Loucy (cell line): ENCODE measurements at regions not wholly inside any gene's neighbourhood (a gene's known extent, or its start where the extent isn't known, plus 50 kb on each side); places are given as distances from the start of the nearest gene placed in this dataset.

ENCODE experiments used
- H2AFZ ChIP-seq: fragments of 200-600 bp; sonication (generic); 2 replicates; pipeline ENCODE4 v1.6.0; 2016; ENCODE audit warnings: antibody characterized with exemption, mild to moderate bottlenecking, low read length, moderate library complexity
- H3F3A ChIP-seq: fragments of 200-600 bp; 2 replicates; pipeline ENCODE4 v1.6.0; 2016; ENCODE audit warnings: antibody characterized with exemption, low read depth, mild to moderate bottlenecking
- H3K27me3 ChIP-seq: fragments of 200-600 bp; sonication (generic); 2 replicates; pipeline ENCODE4 v1.6.1; 2014; ENCODE audit warnings: low read length, mild to moderate bottlenecking; ENCODE audit not compliant: insufficient read depth, poor library complexity, severe bottlenecking
- H3K36me3 ChIP-seq: fragments of 200-600 bp; sonication (generic); 2 replicates; pipeline ENCODE4 v1.6.1; 2016; ENCODE audit warnings: low read length; ENCODE audit not compliant: insufficient read depth
- H3K4me1 ChIP-seq: fragments of 200-600 bp; sonication (generic); 2 replicates; pipeline ENCODE4 v1.5.1; 2014; ENCODE audit warnings: low read length, mild to moderate bottlenecking; ENCODE audit not compliant: insufficient read depth, poor library complexity, severe bottlenecking
- H3K4me2 ChIP-seq: fragments of 200-600 bp; sonication (generic); 2 replicates; pipeline ENCODE4 v1.6.0; 2014; ENCODE audit warnings: antibody characterized with exemption, low read length, low read depth, mild to moderate bottlenecking; ENCODE audit not compliant: poor library complexity, severe bottlenecking
- H3K4me3 ChIP-seq: fragments of 200-600 bp; sonication (generic); 2 replicates; pipeline ENCODE4 v1.5.1; 2014; ENCODE audit warnings: low read length, mild to moderate bottlenecking, mixed read lengths; ENCODE audit not compliant: poor library complexity, severe bottlenecking
- H3K79me2 ChIP-seq: fragments of 200-600 bp; sonication (generic); 2 replicates; pipeline ENCODE4 v1.6.1; 2014; ENCODE audit warnings: low read length; ENCODE audit not compliant: insufficient read depth
- H3K9ac ChIP-seq: fragments of 200-600 bp; sonication (generic); 2 replicates; pipeline ENCODE4 v1.6.0; 2014; ENCODE audit warnings: mild to moderate bottlenecking, low read depth, low read length, moderate library complexity; ENCODE audit not compliant: poor library complexity, severe bottlenecking
- H3K9me2 ChIP-seq: fragments of 200-600 bp; sonication (generic); replicated peaks from 2 replicates; pipeline ENCODE4 v1.6.1; 2016; ENCODE audit warnings: low read depth, low read length, mixed read lengths
- H3K9me3 ChIP-seq: fragments of 200-600 bp; sonication (generic); 2 replicates; pipeline ENCODE4 v1.6.1; 2014; ENCODE audit warnings: mild to moderate bottlenecking, antibody characterized with exemption, low read length, low read depth; ENCODE audit not compliant: insufficient read depth
- H4K20me1 ChIP-seq: fragments of 200-600 bp; sonication (generic); 2 replicates; pipeline ENCODE4 v1.6.0; 2014; ENCODE audit warnings: antibody characterized with exemption, low read length, mild to moderate bottlenecking; ENCODE audit not compliant: insufficient read depth, poor library complexity, severe bottlenecking
- CTCF ChIP-seq: fragments of 200-600 bp; sonication (generic); conservative IDR thresholded peaks from 2 replicates; pipeline ENCODE4 v1.5.1; 2014; ENCODE audit warnings: mild to moderate bottlenecking, antibody characterized with exemption, low read length
- EZH2phosphoT487 ChIP-seq: fragments of 200-600 bp; IDR thresholded peaks from 2 replicates; pipeline ENCODE4 v1.6.1; 2018; ENCODE audit warnings: antibody characterized with exemption, mild to moderate bottlenecking, moderate library complexity, borderline replicate concordance

- H3K4me3 ChIP-seq: no peak overlapping the region
- H3K9ac ChIP-seq: no peak overlapping the region
- H3K4me1 ChIP-seq: no peaks in the 10 kb centered on the region
- TF ChIP-seq CTCF: no peak
- no peak for TF ChIP-seq EZH2phosphoT487
- H3K9me2 ChIP-seq: no peaks in the 10 kb centered on the region
- H3K36me3 ChIP-seq: no peaks in the 10 kb centered on the region
- no peak overlapping the region for H2AFZ ChIP-seq
- no peak overlapping the region for H3K4me2 ChIP-seq
- no peaks in the 10 kb centered on the region for H3K79me2 ChIP-seq
- H3F3A ChIP-seq: no peaks in the 10 kb centered on the region
- no peaks in the 10 kb centered on the region for H3K27me3 ChIP-seq
- no peaks in the 10 kb centered on the region for H3K9me3 ChIP-seq
- H4K20me1 ChIP-seq: no peaks in the 10 kb centered on the region
Measured at GRCh38 chr3:82954486-82954885, 1193.0 kb upstream of the GBE1 start.

- Histone ChIP-seq H3K27me3 (no peaks in the 10 kb centered on the region), H3K79me2 (no peaks in the 10 kb centered on the region), H3K4me3 (no peak overlapping the region), H3K9me2 (no peaks in the 10 kb centered on the region), H3K36me3 (no peaks in the 10 kb centered on the region), H3K4me2 (no peak overlapping the region), H3F3A (no peaks in the 10 kb centered on the region), H4K20me1 (no peaks in the 10 kb centered on the region), H3K9ac (no peak overlapping the region), H3K4me1 (no peaks in the 10 kb centered on the region), H3K9me3 (peaks cover 4% of the 10 kb centered on the region; the same call in 1 of the 2 replicates), H2AFZ (no peak overlapping the region)
- TF ChIP-seq EZH2phosphoT487: no peak
- no peak for TF ChIP-seq CTCF
Measured at GRCh38 chr3:82942041-82942440, 1180.6 kb upstream of the GBE1 start.

GRCh38 chr3:82940124-82940523 is 1178.7 kb upstream of the GBE1 start:
- Histone ChIP-seq H3K4me3 (no peak overlapping the region), H3K9me2 (no peaks in the 10 kb centered on the region), H3K9ac (no peak overlapping the region), H3K4me1 (no peaks in the 10 kb centered on the region), H2AFZ (no peak overlapping the region), H4K20me1 (no peaks in the 10 kb centered on the region), H3K9me3 (peaks cover 4% of the 10 kb centered on the region; the same call in 1 of the 2 replicates), H3K4me2 (no peak overlapping the region), H3F3A (no peaks in the 10 kb centered on the region), H3K27me3 (no peaks in the 10 kb centered on the region), H3K79me2 (no peaks in the 10 kb centered on the region), H3K36me3 (no peaks in the 10 kb centered on the region)
- no peak for TF ChIP-seq CTCF
- TF ChIP-seq EZH2phosphoT487: no peak
